ENCODE measurements at regions not wholly inside any gene's neighbourhood (a gene's known extent, or its start where the extent isn't known, plus 50 kb on each side); places are given as distances from the start of the nearest gene placed in this dataset.

GRCh38 chr6:9248133-9248532 lies 812.8 kb upstream of the SLC35B3 start:
- intact Hi-C loops (cut with DNase I) = no loop called here
- DNase-seq (no peak), ATAC-seq (no peak)
- H3K27ac ChIP-seq = no peak overlapping the region
- no peaks in the 10 kb centered on the region for H3K9me3 ChIP-seq
- H3K36me3 ChIP-seq = no peaks in the 10 kb centered on the region
- H3K4me3 ChIP-seq = no peak overlapping the region
- no peaks in the 10 kb centered on the region for H3K4me1 ChIP-seq
- no peak for TF ChIP-seq CTCF (IDR thresholded peaks at IDR 0.05)
- no peaks in the 10 kb centered on the region for H3K27me3 ChIP-seq
- 90 to 93% methylated on average over 4 of the region's 4 CpGs for WGBS, 2 donors

GRCh38 chr6:9240861-9241260 lies 805.5 kb upstream of the SLC35B3 start:
- no peak overlapping the region for H3K27ac ChIP-seq
- H3K4me1 ChIP-seq = no peaks in the 10 kb centered on the region
- WGBS, 2 donors = 94 to 98% methylated on average over 2 of the region's 2 CpGs
- no peak for TF ChIP-seq CTCF (IDR thresholded peaks at IDR 0.05)
- intact Hi-C loops (cut with DNase I) = no loop called here
- peaks cover 0 to 4% (median 0%) of the 10 kb centered on the region in 11 donors for H3K9me3 ChIP-seq
- H3K36me3 ChIP-seq = no peaks in the 10 kb centered on the region
- ATAC-seq = no peak
- no peaks in the 10 kb centered on the region for H3K27me3 ChIP-seq
- H3K4me3 ChIP-seq = no peak overlapping the region
- DNase-seq = no peak

GRCh38 chr6:9236443-9236842 lies 801.1 kb upstream of the SLC35B3 start:
- no peak overlapping the region for H3K27ac ChIP-seq
- no peak for TF ChIP-seq CTCF (IDR thresholded peaks at IDR 0.05)
- H3K27me3 ChIP-seq = no peaks in the 10 kb centered on the region
- intact Hi-C loops (cut with DNase I) = no loop called here
- no peak overlapping the region for H3K4me3 ChIP-seq
- DNase-seq (no peak), ATAC-seq (no peak)
- 52 to 56% methylated on average over 6 of the region's 6 CpGs for WGBS, 2 donors
- H3K36me3 ChIP-seq = no peaks in the 10 kb centered on the region
- no peaks in the 10 kb centered on the region for H3K4me1 ChIP-seq
- H3K9me3 ChIP-seq = peaks cover 0 to 13% (median 0%) of the 10 kb centered on the region in 11 donors

- WGBS, 2 donors = 98 to 100% methylated on average over 1 of the region's 1 CpG
- Histone ChIP-seq H3K4me1 (no peaks in the 10 kb centered on the region), H3K4me3 (no peak overlapping the region), H3K27me3 (no peaks in the 10 kb centered on the region), H3K36me3 (no peaks in the 10 kb centered on the region), H3K9me3 (peaks cover 0 to 13% (median 0%) of the 10 kb centered on the region in 11 donors), H3K27ac (no peak overlapping the region)
- intact Hi-C loops (cut with DNase I) = no loop called here
- ATAC-seq (no peak), DNase-seq (no peak)
- no peak for TF ChIP-seq CTCF (IDR thresholded peaks at IDR 0.05)
Observed at GRCh38 chr6:9233686-9234085, 798.3 kb upstream of the SLC35B3 start.

- Histone ChIP-seq H3K4me3 (no peak overlapping the region), H3K27me3 (no peaks in the 10 kb centered on the region), H3K27ac (no peak overlapping the region), H3K9me3 (peaks cover 0 to 13% (median 0%) of the 10 kb centered on the region in 11 donors), H3K4me1 (no peaks in the 10 kb centered on the region), H3K36me3 (no peaks in the 10 kb centered on the region)
- ATAC-seq (no peak), DNase-seq (no peak)
- WGBS, 2 donors = 5 to 8% methylated on average over 2 of the region's 2 CpGs
- intact Hi-C loops (cut with DNase I) = no loop called here
- TF ChIP-seq CTCF (IDR thresholded peaks at IDR 0.05) = no peak
Observed at GRCh38 chr6:9233226-9233625, 797.9 kb upstream of the SLC35B3 start.
